Fibroblast of lung (primary cell): ENCODE measurements at regions not wholly inside any gene's neighbourhood (a gene's known extent, or its start where the extent isn't known, plus 50 kb on each side); places are given as distances from the start of the nearest gene placed in this dataset.

Experiments used
- DNase-seq, 2 donors: peaks; one replicate each; pipeline versions ENCODE4 v3.0.0 to v3.0.0-alpha.2; 2010; ENCODE audit warnings: low read depth in 2 of 2
- H2AFZ ChIP-seq: 2 replicates; pipeline ENCODE4 v1.5.1; 2012; ENCODE audit warnings: low read length, control low read depth, inconsistent platforms
- H3K27ac ChIP-seq: 2 replicates; pipeline ENCODE4 v1.5.1; 2011; ENCODE audit warnings: low read length, control low read depth; ENCODE audit not compliant: insufficient read depth
- H3K27me3 ChIP-seq: 2 replicates; pipeline ENCODE4 v1.5.1; 2011; ENCODE audit warnings: mild to moderate bottlenecking, low read length; ENCODE audit not compliant: control insufficient read depth, insufficient read depth
- H3K36me3 ChIP-seq: 2 replicates; pipeline ENCODE4 v1.5.1; 2011; ENCODE audit warnings: low read length; ENCODE audit not compliant: control insufficient read depth, insufficient read depth
- H3K4me1 ChIP-seq: 2 replicates; pipeline ENCODE4 v1.5.1; 2011; ENCODE audit warnings: low read length; ENCODE audit not compliant: control insufficient read depth, insufficient read depth; ENCODE audit errors: extremely low read depth
- H3K4me2 ChIP-seq: 2 replicates; pipeline ENCODE4 v1.5.1; 2011; ENCODE audit warnings: low read length, control low read depth; ENCODE audit not compliant: insufficient read depth; ENCODE audit errors: extremely low read depth
- H3K4me3 ChIP-seq, 4 experiments: fragments of 200-600 bp in 1 of 4; sonication (generic) in 1 of 4; replicated peaks in 1 of 4; 2 replicates each; pipeline ENCODE4 v1.5.1; 2011 to 2016; ENCODE audit warnings: low read length in 4 of 4, low read depth in 3 of 4, mild to moderate bottlenecking in 3 of 4, control low read depth in 2 of 4, inconsistent platforms in 1 of 4, mixed read lengths in 1 of 4; ENCODE audit not compliant: insufficient read depth in 1 of 4; ENCODE audit errors: control extremely low read depth in 1 of 4
- H3K79me2 ChIP-seq: 2 replicates; pipeline ENCODE4 v1.5.1; 2012; ENCODE audit warnings: mild to moderate bottlenecking, low read length, inconsistent platforms; ENCODE audit not compliant: control insufficient read depth, insufficient read depth
- H3K9ac ChIP-seq: 2 replicates; pipeline ENCODE4 v1.5.1; 2011; ENCODE audit warnings: mild to moderate bottlenecking, low read length, control low read depth; ENCODE audit not compliant: insufficient read depth
- H3K9me3 ChIP-seq: 2 replicates; pipeline ENCODE4 v1.5.1; 2012; ENCODE audit warnings: low read depth, low read length; ENCODE audit not compliant: control insufficient read depth, insufficient read depth
- H4K20me1 ChIP-seq: 2 replicates; pipeline ENCODE4 v1.5.1; 2011; ENCODE audit warnings: low read length; ENCODE audit not compliant: control insufficient read depth, insufficient read depth; ENCODE audit errors: extremely low read depth
- EZH2 ChIP-seq: IDR thresholded peaks from 2 replicates; pipeline ENCODE4 v1.5.1; 2012; ENCODE audit warnings: low read length, control low read depth, mild to moderate bottlenecking; ENCODE audit errors: missing control alignments
- TF ChIP-seq, protein P1 (sequence below), 2 donors: IDR thresholded peaks in 1 of 2; conservative IDR thresholded peaks in 1 of 2; 1 replicate in 1 of 2; 2 replicates in 1 of 2; pipeline ENCODE4 v1.5.1; 2011 to 2012; ENCODE audit warnings: low read length in 2 of 2, control low read depth in 1 of 2, inconsistent platforms in 1 of 2, low read depth in 1 of 2, mild to moderate bottlenecking in 1 of 2

DNA sequence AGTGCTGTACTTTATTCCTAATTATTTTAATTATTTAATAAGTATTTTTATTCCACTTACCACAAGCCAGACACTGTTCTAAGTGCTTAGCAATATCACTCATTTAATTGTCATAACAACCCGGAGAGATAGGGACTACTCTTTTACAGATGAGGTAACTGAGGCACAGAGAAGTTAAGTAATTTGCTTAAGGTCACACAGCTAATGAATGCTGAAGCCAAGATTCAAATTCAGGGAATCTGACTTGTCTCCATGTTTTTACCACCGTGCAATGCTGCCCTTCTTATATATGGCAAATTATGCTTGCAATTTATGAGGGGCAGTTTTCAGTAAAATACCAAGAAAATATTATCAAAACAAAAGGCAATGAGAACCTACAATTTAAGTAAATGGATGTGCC, 168.4 kb upstream of the KIF2A start:
- H3K27me3 ChIP-seq: no peaks in the 10 kb centered on the region
- TF ChIP-seq EZH2: no peak
- TF ChIP-seq, protein P1, sequence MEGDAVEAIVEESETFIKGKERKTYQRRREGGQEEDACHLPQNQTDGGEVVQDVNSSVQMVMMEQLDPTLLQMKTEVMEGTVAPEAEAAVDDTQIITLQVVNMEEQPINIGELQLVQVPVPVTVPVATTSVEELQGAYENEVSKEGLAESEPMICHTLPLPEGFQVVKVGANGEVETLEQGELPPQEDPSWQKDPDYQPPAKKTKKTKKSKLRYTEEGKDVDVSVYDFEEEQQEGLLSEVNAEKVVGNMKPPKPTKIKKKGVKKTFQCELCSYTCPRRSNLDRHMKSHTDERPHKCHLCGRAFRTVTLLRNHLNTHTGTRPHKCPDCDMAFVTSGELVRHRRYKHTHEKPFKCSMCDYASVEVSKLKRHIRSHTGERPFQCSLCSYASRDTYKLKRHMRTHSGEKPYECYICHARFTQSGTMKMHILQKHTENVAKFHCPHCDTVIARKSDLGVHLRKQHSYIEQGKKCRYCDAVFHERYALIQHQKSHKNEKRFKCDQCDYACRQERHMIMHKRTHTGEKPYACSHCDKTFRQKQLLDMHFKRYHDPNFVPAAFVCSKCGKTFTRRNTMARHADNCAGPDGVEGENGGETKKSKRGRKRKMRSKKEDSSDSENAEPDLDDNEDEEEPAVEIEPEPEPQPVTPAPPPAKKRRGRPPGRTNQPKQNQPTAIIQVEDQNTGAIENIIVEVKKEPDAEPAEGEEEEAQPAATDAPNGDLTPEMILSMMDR (conservative IDR thresholded peaks at IDR 0.05 in 1 of 2, IDR thresholded peaks at IDR 0.05 in 1 of 2; ENCODE audit: low read depth in 1 of 2, low read length in 2 of 2): no peak
- no peak overlapping the region for H3K4me3 ChIP-seq
- H2AFZ ChIP-seq: no peak overlapping the region
- DNase-seq: no peak
- no peaks in the 10 kb centered on the region for H3K36me3 ChIP-seq
- no peak overlapping the region for H3K9ac ChIP-seq
- no peak overlapping the region for H3K4me2 ChIP-seq
- H3K79me2 ChIP-seq: no peaks in the 10 kb centered on the region
- no peaks in the 10 kb centered on the region for H3K9me3 ChIP-seq
- no peaks in the 10 kb centered on the region for H4K20me1 ChIP-seq
- H3K27ac ChIP-seq: no peak overlapping the region
- no peaks in the 10 kb centered on the region for H3K4me1 ChIP-seq

DNA sequence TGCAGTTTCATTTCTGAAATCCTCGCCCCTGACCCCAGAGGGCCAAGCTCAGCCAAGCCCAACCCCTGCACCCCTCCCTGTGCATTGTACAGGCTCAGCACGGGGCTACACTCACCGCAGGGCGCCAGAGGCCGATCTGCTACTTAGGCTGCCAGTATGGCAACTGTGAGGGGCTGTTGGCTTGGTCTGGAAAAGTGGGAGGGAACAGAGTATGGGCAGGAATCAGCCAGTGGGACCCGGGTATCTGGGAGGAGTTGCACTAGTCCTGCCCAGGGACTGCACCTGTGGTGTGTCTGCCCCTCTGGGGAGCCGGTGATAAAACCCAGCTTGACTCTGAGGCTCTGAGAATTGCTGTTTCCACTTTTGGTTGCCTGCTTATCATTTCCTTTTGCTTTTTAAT, 167.4 kb upstream of the KIF2A start:
- Histone ChIP-seq H3K27ac (no peak overlapping the region), H4K20me1 (no peaks in the 10 kb centered on the region), H3K79me2 (no peaks in the 10 kb centered on the region), H3K27me3 (no peaks in the 10 kb centered on the region), H3K4me2 (no peak overlapping the region), H3K9me3 (no peaks in the 10 kb centered on the region), H3K9ac (no peak overlapping the region), H3K4me1 (no peaks in the 10 kb centered on the region), H3K36me3 (no peaks in the 10 kb centered on the region), H2AFZ (no peak overlapping the region), H3K4me3 (no peak overlapping the region)
- no peak for TF ChIP-seq EZH2
- TF ChIP-seq, protein P1 (conservative IDR thresholded peaks at IDR 0.05 in 1 of 2, IDR thresholded peaks at IDR 0.05 in 1 of 2; ENCODE audit: low read depth in 1 of 2, low read length in 2 of 2): no peak
- DNase-seq: no peak

DNA sequence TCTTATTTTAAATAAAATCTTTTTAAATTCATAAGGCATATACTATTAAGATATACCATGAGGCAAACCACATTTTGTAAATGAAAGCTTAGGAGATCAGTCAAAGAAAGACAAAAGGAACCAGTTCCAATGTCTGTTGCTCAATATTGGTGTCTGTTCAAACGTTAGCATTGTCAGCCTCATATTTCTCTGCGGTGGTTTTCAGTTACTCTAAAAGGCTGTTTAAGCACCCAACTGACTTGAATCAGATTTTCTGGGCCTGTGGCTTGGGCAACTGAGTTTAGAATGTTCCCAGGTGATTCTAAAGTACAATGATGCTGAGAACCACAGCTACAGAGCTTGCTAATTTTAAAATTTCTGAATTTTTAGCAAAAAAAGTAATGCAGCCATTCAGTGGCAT, 166.3 kb upstream of the KIF2A start:
- H3K27ac ChIP-seq: no peak overlapping the region

More for the DNA sequence above, 166.3 kb upstream of the KIF2A start:
- no peak overlapping the region for H3K4me2 ChIP-seq
- H3K27me3 ChIP-seq: no peaks in the 10 kb centered on the region
- no peak for DNase-seq
- H3K4me3 ChIP-seq: no peak overlapping the region
- H3K79me2 ChIP-seq: no peaks in the 10 kb centered on the region
- no peaks in the 10 kb centered on the region for H3K36me3 ChIP-seq
- TF ChIP-seq, protein P1 (conservative IDR thresholded peaks at IDR 0.05 in 1 of 2, IDR thresholded peaks at IDR 0.05 in 1 of 2; ENCODE audit: low read depth in 1 of 2, low read length in 2 of 2): no peak
- TF ChIP-seq EZH2: no peak
- no peak overlapping the region for H3K9ac ChIP-seq
- no peaks in the 10 kb centered on the region for H4K20me1 ChIP-seq
- no peak overlapping the region for H2AFZ ChIP-seq
- H3K4me1 ChIP-seq: no peaks in the 10 kb centered on the region
- no peaks in the 10 kb centered on the region for H3K9me3 ChIP-seq
